ENCODE measurements at regions not wholly inside any gene's neighbourhood (a gene's known extent, or its start where the extent isn't known, plus 50 kb on each side); places are given as distances from the start of the nearest gene placed in this dataset.

- no peak for DNase-seq
Measured at GRCh38 chr2:63658176-63658968, 69.6 kb downstream of the MDH1 start.

DNA sequence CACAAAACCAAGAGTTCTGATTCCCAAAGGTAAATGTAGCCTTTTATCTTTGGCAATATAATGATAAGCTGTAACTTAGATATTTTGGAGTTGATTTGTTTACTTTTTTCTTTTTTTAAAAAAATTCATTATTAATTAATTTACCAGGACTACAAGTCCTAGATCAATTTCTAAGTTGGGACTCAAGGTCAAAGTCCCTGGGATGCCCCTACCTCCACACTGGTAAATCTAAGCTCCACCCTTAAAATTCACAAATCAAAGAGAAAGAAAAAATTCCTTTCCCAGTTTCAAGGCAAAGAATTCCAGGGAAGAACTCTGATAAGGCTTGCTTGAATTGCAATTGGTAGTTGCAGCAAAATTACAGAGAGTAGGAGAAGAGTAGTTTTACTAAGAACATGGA is 71.3 kb downstream of the MDH1 start:
- no peak for DNase-seq

GRCh38 chr2:63661076-63661475 is 72.3 kb downstream of the MDH1 start:
- DNase-seq, result no peak

DNA sequence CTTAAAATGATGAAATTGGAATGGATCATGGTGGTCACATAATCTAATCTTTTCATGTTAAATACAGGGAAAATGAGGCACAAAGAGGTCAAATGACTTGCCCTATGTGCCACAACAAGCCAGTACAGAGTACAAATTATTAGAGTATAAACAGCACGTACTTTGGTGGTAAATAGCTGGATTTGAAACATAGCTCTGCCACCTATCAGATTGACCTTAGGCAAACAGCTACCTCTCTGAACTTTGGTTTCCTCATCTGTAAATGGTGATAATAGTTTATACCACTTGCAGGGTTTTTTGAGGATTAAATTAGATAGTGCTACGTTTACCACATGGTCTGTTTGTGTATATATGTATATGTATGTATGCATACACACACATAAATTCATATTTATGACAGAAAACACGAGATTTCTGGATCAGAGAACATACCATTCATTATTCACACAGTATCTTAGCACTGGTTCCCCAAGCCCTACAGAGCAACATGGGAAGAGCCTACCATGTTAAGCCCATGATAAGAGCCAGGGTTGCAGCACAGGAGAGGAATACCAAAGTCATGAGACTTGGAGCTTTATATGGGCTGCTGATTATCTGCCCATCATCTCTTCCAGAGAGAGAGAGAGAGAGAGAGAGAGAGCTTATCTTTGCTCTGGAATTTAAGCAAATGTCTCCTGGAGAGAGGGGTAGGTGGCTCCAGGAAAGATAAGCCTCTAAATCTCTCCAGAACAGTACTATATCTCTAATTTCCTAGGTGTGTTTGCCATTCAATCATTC is 73.5 kb downstream of the MDH1 start:
- no peak for DNase-seq

GRCh38 chr2:63663013-63663864 is 74.5 kb downstream of the MDH1 start:
- no peak for DNase-seq

GRCh38 chr2:63665091-63665490 is 76.3 kb downstream of the MDH1 start:
- DNase-seq, result no peak

GRCh38 chr2:63665846-63666475 is 77.2 kb downstream of the MDH1 start:
- DNase-seq, result no peak

DNA sequence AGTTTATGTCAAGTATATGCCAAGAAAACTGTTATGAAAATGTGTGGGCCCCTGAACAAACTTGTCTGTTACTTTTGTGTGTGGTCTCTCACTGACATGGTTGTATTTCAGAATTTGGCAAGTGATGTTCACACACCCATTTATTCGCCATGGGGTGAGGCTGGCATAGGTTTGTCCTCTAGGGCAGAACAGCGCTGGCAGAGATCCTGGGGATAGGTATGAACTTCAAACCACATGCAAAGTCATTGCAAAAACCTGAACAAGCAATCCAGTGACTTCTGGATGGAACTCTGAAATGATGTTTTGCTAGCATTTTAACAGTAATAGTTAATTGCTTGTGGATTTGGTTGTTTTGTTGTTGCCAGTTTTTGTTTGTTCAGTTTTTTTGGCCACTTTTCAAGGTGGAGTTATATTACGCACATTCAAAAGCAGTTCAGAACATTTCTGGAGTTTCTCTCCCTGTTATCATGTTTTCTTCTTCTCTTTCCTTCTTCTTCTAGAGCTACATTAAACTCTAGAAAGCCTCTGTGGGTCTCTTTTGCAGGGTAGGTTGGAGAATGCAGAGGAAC is 78.5 kb downstream of the MDH1 start:
- DNase-seq, result no peak

DNA sequence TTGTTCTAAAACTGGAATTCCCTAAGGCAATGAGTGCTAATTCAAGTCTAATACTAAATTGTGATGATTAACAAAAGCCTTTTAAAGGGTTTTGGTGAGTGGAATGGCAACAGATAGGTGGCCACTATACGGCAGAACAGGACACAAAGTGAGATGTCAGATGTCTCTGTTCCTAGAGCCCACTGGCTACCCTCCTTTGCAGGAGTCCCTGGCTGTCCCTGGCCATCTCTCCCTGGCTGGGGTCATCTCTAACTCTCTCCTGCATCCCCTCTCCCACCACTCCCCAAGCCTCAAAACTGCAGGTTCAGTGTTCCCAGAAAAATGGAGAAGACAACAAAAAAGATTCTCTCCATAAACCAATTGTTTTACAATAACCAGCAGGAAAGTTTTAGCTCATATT is 79.2 kb downstream of the MDH1 start:
- DNase-seq, result no peak

DNA sequence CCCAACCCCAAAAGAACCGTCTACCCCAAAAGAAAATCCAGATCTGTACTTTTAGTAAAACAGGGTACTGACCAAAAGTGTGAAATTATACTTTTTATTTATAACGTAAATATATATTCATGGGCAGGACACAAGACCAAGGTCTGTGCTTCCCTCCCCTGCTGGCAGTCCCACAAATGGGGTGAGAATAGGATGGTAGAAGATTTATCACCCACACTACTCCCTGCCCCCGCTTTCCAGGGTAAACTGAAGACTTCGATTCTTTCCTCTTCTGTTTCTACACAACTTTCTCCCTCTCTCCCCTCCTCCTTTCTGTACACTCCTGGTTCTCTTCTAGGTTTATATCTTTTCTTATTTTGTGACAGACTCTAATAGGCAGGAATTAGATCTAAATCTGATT is 79.7 kb downstream of the MDH1 start:
- DNase-seq, result no peak

- no peak for DNase-seq
Measured at GRCh38 chr2:63669596-63669995, 80.8 kb downstream of the MDH1 start.

DNA sequence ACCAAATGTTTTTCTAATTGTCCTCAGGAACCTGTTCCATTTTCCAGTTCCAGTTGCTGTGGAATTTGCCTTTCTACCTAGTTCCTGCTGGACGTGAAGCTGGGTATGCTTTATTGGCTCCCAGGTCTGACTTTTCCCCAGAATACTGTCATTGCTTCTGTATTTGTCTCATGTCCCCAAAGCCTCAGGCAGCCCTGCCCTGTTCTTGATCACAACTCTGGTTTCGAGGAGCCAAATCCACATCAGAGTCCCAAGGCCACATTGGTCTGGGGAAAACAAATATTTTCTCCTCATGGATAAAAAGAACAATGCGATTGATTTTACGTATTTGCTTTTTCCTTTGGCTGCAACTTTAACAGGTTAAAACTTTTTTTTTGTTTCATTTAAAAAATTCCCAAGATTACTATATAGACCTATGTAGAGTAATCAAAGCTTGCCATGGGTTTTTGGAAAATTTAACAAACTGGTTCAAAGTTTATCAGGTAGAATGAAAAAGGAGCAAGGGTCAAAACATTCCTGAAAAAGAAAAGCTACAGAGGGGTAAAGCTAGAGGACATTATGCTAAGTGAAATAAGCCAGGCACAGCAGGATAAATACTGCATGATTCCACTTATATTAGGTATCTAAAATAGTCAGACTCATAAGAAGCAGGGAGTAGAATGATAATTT is 85.2 kb downstream of the MDH1 start:
- DNase-seq, result no peak

- DNase-seq, result no peak
Measured at GRCh38 chr2:63675026-63675425, 86.3 kb downstream of the MDH1 start.

GRCh38 chr2:63676135-63676534 is 87.4 kb downstream of the MDH1 start:
- DNase-seq, result no peak

DNA sequence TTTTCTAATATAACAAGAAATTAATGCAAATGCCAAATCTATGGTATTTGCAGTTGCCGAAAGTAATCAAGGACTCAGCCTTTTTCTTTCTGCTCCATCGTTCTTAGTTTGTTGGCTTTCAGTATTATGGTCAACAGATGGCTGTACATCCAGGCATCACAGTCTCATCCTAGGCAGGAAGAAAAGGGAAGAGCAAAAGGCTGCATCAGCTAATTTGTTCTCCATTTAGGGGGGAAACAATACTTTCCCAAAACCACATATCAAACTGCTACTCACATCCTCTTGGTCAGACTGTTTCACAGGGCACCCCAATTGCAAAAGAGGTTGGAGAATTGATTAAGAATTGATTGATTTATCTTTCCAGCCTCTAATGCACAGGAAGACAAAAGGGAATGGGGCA is 89.3 kb downstream of the MDH1 start:
- DNase-seq, result no peak

DNA sequence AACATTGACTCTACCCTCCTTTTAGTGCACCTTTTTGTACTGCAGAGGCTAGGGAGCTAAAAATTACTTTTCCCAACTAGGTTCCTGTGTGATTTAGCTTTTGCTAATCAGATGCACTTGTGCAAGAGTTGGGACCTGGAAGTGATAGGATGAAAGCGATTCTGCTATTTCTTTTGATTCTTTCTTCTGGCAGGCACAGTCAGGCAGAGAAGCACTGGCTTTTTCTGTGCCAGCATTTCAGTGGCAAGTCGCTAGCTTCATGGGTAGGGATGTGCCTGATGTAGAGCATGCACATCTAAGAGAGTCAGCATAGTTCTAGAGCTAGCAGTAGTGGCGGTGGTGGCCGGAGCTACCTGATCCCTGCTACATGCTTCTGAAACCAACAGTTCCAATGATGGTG is 89.8 kb downstream of the MDH1 start:
- no peak for DNase-seq

DNA sequence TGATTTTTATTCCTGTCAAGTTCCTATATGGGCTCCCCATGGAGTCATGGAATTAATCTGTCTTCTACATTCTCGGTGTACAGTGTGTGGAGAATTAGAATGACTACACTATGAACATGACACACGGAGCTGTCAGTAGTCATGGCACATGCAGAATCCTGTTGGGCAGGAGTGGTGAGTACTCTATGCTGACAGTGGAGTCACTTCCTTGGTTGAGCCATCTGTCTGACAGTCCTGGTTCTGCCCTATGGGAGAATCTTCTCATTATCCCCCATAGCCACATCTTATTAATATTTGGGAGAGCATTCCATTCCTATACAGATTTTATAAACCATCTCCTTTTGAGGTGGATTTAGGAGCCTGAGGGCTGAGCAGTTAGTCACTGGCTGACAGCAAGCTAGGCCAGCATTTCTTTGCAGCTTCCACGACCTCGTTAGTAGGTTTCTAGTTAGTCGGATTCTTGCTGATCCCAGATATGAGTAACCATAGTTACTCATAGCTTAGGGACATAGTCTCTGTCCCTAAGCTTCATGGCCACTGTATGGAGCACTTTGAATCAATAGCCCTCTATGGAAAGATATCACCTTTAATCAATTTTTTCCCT is 90.6 kb downstream of the MDH1 start:
- DNase-seq, result no peak

DNA sequence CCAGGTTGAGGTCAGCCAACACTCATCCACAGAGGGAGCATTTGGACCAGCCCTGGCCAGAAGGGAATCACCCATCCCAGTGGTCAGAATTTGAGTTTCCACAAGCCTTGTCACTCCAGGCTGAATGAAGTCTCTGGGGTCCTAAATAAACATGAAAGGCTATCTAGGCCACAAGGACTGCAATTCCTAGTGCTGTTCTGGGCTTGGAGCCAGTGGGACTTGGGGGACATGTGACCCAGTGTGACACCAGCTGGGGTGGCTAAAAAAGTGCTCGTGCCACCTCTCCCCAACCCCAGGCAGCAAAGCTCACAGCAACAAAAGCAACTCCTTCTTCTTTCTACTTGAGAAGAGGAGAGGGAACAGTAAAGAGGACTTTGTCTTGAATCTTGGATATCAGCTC is 91.7 kb downstream of the MDH1 start:
- no peak for DNase-seq

DNA sequence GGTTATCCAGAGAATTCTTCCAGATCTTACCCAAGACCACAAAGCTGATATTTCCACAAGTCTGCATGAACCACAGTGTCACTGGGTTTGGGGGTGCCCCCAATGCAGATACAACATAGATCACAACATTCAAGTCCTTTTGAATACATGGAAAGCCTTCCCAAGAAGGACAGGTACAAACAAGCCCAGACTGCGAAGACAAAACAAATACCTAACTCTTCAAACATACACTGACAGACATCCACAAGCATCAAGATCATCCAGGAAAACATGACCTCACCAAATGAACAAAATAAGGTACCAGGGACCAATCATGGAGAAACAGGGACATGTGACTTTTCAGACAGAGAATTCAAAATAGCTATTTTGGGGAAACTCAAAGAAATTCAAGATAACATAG is 93.1 kb downstream of the MDH1 start:
- no peak for DNase-seq

DNA sequence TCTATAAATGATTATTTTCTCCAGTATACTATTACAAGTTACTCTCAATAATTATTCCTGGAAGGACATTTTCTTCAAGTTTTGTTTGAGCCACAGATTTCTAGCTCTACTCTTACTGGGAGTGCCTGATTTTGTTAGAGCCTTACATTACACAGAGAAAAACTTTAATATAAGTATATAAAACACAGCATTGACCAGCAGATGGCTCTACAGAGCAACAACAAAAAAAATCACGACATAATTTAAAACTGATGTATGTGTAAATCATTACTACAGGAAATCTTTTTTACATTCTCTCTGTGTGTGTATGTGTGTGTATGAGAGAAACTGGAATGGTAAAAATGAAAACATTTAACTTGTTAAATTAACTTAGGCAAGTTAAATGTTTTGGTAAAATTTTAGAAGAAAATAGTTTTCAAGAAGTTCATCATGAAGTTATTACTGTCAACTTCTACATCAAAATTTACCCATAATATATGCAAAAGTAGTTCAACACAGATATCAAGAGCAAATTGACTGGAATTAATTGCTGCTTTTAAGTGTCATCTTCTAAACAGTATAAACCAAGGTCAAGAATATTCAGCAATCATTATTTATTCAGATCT is 103.3 kb downstream of the MDH1 start:
- DNase-seq, result peak; percentile 56

DNA sequence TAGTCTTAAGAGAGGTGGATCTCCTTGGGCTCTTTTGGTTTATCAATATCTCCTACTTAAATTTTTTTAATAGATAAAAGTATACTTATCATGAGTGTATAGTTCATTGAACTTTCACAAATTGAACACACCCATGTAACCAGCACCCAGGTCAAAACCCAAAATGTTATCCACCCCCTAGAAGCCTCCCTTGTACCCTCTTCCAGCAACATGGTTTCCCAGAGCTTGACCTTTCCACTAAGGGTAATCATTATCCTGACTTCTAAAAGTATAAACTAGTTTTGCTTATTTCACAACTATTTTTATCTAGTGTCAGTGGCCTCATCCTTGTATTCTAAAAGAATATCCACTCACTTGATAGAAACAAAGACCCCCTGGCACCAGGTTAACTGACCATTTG is 106.8 kb downstream of the MDH1 start:
- DNase-seq, result no peak

Data from NCI-H1694 treated with DMSO at 0.1 percent for 48 hours (cell line).